ENCODE measurements at regions not wholly inside any gene's neighbourhood (a gene's known extent, or its start where the extent isn't known, plus 50 kb on each side); places are given as distances from the start of the nearest gene placed in this dataset.
"Not testable (repeated sequence)": the region's sequence is repeated elsewhere in the genome, so short reads cannot be mapped to it uniquely, and the experiment has no call there.

DNA sequence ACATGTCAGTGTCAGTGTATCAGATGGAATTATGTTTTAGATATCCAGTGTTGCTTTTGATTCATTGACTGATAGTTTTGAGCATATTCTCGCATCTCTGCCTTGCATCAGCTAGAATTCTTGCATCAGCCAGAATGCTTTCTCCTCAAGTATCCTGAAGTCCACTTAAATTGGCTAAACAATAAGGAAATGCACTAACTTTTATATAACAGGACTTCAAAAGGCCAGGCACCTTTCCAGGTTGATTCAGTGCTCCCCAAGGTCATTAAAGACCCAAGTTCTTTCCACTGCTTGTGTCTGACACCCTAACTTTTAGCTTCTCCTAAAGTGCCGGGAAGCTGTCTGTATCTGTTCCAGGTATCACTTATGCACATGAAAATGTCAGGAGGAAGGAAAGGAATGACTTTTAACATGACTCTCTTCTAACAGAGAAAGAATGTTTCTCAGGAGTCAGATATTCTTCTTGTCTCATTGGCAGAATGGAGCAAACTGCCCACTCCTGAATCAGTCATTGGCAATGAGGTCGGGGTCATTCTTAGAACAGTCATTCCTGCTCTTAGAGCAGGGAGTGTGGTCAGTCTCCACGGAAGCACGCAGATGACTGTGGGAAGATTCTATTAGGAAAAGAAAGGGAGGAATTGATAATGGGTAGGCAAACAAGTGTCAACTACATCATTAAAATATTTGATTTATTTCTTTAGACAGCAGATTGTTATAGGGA is 92.9 kb upstream of the TLL1 start:
- peak; percentile 9 for DNase-seq

DNA sequence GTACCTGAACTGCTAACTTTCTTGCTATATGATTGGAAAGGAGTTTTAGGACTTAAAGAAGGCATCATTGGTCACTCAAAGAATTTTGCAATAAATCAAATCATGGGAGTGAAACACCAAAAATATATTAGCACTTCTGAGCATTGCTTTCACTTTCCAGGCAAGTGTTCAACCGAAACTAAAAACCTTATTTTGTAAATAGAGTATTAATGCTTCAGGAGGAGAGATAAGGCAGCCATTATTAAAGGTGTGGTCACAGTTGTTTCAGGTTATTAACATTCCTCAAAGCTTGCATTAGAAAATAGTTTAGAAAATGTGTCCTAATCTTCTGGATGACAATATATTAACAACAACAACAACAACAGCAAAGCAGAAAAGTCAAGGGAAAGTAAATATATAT is 92.3 kb upstream of the TLL1 start:
- no peak for DNase-seq

DNA sequence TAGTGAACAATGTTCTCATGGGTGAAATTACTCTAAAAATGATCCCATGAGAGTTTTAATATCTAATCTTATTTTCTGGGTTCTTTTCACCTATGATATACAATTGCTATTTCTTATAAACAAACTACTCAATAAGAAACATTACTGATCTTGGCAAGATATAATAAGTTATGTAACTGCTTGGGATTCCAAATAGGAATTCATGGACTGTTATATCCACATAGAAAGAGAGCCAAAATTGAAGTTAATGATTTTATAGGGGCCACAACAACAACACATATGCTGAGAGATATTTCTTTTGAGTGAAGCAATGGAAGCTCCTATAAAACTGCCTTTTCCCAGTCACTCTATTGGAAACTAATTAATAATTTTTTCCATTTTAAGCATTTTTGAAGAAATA is 90.4 kb upstream of the TLL1 start:
- DNase-seq: no peak

DNA sequence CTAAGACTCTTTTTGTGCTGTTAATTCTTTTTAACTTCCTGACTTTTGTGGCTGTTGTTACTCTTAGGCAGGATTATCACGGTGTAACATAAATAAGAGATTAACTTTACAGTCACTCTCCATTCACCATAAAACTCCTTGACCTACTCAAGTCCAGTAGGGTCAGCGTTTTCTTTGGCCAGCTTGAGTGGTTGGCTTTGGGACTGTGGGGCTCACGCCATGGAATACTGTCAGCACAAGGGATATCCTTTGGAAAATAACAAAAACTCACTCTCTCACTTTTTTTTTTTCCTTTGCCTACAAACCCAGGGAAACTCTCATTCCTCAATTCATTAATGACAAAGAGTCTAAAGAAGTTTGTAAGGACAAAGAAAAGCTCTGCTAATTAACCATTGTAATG is 89.4 kb upstream of the TLL1 start:
- no peak for DNase-seq

DNA sequence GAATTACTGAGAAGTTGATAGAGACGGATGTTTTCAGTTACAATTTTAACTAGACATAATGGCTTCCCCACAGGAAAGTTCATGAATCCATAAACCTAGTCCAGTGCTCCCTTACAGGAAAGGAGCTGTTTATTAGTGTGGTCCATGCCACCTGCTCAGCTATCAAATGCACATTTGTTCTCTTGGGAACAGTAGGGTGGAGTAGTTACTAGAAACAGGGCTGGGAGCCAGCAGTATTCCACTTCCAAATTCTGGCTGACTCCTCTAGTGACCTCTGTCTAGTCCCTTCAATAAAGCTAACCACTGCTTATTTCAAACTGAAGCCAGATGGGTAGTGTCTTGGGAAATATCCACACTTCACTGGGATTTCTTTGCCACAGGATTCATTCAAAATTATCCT is 88.4 kb upstream of the TLL1 start:
- no peak for DNase-seq

DNA sequence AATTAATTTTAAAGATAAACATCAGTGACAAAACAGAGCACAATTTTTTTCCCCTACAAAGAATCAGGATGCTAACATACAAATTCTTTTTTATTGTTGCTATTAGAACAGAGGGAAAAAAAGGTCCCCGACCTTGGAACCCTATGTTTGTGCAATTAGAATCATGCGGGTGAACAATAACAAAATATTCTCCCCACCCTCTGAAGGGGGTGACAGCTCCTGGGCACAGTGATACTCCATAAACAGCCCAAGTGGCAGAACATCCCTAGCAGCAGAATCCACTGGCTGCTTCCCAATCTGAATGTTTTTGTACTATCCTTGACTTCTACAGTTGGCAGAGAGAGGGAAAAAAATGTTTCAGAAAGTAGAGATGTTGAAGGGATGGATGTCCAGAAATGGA is 87.7 kb upstream of the TLL1 start:
- no peak for DNase-seq

DNA sequence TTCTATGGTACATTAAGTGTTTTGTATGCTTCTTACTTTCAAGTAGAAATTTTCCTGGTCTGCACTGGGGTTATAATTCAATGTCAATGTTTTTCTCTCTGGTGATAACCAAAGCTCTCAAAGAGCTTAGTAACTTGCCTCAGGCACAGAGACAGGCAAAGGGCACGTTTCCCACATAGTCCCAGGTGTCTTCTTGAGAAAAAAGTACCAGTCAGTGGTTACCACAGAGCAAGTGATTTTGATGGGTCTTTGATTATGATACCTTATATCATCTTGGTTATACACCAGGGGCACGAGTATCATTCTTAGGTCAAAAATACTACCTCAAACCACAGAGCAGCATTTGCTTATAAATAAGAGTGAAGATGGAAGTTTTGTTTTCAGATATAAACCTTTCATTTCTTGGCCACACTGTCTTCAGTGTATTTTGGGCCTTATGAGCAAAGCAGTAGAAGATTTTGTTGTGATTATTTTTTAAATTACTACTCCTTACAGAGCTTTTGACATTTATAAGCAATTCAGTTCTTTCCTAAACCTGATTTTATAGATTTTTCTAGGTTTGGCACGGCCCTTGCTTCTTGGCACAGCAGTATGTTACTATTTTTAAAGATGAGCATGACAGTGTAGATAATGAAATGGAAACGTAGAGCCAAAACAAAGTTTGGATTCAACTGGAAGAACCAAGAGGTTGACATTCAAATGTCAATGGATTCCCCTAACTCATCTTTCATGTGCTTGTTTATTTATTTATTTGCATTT is 85.3 kb upstream of the TLL1 start:
- DNase-seq: no peak

DNA sequence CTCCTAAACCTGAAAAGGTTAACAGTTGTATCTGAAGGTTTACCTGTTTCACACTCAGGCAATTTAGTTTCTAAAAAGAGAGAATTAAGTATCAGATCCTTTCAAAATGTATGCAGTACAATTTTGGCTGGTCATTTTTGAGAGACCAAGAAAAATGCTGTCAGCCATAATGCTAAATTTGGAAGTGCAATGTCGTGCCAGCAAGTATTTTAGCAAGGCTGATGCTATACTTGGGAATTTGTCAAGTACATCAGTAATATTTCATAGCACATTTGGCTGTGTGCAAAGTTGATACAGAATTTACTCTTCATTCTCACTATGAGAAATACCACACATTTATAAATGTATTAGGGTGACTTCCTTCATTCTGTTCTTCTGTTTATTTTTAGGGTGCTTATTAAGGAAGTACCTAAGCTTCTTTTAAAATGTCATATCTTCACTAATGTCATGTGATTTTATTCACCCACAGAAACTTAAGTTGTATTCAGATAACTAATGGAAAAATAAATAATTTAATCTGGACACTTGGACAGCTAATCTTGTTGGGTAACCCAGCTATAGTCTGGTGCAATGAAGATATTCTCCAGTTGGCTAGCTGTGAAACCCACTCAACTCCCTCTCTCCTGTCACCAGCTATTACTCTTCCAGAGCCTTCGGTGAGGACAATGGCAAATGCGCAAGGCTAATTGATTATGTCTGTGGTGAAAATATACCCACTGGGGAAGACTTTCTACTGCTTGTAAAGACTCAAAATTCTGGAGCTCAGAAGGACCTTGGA is 84.2 kb upstream of the TLL1 start:
- DNase-seq: no peak

DNA sequence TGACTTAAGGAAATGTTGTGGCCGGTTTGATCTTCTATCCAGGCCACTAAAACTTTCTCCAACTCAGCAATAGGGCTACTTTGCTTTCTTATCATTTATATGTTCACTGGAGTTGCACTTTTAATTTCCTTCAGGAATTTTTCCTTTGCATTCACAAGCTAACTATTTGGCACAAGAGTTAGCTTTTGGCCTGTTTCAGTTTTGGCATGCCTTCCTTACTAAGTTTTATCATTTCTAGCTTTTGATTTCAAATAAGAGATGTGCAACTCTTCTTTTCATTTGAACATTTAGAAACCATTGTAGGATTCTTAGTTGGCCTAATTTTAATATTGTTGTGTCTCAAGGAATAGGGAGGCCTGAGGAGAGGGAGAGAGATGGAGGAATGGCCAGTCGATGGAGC is 79.8 kb upstream of the TLL1 start:
- no peak for DNase-seq

DNA sequence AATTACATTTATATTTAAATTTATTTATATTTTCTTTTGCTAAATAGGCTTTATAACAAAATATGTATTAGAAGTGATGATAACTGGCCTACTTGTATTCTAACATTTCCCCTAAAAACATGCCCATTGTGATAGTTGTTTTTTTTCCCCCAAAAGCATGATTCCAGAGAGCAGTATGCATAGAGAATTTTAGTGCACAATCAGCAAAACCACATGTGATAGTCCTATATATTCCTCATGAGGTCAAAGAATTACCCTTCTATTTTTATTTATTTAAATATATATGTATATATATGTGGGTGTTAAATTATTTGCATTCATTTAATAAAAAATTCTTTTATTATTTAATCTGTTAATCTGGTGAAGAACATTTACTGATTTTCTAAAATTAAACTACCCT is 78.2 kb upstream of the TLL1 start:
- DNase-seq: no peak

DNA sequence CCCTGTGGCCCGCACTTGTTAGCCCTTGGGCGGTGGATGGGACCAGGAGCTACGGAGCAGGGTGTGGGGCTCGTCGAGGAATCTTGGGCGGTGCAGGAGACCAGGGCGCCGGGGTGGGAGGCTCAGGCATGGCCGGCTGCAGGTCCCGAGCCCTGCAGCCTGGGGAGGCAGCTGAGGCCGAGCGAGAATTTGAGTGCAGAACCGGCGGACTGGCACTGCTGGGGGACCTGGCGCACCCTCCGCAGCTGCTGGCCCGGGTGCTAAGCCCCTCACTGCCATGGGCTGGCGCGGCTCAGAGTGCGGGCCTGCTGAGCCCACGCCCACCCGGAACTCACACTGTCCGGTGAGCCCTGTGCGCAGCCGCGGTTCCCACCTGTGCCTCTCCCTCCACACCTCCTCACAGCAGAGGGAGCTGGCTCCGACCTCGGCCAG is 73.6 kb upstream of the TLL1 start:
- no peak for DNase-seq

DNA sequence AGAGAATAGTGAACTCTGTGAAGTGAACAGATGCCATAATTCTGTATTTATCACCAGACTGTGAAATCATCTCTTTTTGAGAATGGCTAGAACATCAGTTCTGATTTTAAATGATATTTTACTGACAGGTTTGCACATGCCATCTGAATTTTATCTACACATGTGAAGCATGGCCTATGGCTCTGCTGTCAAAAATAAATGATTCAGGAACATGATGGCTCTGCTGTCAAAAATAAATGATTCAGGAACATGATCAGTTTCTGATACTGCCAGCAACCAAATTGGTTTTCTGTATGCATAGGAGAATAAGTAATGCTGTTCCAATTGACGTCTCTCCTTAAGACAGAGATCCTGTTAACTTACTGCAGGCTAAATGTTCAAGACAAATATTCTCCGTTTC is 70.6 kb upstream of the TLL1 start:
- DNase-seq: no peak

DNA sequence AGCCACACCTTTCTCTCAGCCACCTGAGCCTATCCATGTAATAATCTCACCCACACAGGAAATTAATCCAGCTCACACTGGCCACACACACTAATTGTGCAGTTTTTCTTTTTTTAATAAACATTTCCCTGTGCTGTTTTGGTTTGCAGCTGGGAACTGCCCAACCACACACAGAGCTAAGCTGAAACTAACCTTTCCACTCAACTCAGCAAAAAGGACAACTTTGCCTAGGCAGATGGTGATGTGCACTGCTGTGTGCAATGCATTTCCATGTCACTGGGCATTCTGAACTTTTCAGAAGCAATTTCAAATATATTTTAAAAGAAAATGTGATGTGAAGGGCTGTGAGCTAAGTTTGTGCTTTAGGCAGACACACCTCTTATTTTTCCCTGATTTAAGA is 70.0 kb upstream of the TLL1 start:
- DNase-seq: no peak

DNA sequence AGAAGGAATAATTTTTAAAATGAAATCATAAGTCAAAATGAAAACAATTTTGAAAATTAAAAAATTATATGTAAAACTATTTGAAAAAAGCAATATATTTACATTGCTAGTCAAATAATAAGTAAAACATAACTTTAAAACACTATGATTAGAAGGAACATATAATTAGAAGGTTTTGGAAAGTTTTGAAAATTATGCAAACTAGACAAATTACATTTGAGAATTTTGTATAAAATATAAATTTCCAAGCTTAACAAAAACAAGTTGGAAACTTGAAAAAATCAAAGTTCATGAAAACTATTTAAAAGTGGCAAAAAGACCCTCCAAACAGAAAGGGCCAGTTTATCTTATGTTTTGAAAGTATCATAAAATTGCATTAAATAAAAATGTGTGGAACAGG is 67.6 kb upstream of the TLL1 start:
- DNase-seq: no peak

DNA sequence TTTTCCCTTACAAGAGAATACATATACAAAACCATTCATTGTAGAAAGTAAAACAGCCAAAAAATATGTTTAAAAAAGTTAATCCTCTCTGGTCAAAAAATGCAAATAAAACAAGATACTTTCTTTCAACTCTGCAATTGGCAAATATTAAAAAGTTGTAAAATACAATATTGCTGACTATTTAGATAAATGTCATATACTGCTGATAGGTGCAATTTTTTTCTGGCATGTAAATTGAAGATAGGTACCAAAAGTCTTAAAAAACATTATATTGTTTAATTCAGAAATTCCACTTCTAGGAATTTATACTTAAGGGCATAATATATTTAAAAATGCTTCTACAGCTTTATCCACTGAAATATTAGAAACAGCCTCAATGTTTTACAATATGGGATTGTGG is 66.4 kb upstream of the TLL1 start:
- no peak for DNase-seq

DNA sequence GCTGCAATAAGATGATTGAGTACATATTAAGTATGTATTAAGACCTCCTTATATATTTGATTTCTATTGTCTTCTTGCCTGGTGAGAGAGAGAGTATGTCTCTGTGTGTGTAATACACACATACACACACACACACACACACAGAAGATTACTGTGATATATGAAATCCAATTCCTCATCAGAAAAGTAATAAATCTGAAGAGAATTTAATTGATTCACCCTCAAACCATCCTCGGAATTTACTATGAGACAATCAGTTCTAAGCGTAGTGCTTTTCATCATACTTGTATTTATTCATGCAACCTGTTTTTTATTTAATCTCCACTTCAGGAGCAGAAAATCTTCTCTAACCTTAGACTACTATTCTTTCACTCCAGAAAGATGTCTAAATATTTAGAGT is 62.3 kb upstream of the TLL1 start:
- DNase-seq: peak; percentile 64

DNA sequence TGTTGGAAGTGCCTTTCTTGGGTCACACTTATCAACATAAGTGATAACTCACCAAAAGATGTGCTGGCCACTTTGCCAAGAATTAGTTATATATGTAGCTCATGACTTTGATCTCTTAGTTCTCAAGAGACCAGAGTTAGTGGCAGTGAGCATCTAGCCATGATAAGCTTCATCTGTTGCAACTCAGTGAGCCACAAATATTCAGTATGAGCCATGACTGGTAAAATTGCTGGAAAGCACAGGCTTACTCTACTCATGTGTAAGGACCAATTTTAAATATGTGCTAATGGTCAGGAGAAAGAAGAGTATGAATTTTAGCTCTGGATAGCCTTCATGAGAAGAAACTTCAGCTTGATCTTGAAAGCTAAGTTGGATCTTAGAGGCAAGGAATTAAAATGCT is 59.4 kb upstream of the TLL1 start:
- peak; percentile 5 for DNase-seq

DNA sequence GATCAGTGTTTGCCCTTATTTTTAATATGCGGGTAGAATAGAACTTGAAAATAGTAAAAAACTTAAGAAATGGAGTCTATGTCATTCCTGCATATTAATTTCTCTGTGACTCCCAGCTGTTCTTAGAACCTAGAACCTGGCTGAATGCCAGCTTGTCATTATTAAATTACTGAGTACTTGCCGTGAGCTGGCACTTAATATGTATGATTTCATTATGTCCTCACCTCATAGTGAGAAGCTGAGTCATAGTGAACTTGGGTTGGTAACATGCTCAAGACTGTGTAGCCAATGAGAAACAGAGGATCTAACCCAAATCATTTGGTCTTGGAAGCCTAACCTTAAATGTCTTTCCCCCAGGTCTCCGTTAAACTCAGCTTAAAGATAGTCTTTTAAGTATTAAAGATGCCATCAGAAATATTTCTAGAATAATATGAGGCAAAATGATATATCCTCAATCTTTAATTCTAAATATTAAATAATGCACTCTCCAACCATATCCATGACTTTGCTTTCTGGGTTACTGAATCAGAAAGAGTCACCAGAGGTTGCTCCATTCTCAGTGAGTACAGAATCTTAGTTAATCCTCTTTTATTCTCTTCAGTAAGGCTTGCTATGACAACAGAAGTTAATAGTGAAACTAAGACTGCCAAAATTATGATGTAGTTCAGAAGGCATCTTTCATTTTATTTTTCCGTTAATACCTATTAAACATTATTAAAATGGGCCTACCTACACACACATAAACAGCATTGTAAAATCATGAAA is 58.6 kb upstream of the TLL1 start:
- peak; percentile 44 for DNase-seq

DNA sequence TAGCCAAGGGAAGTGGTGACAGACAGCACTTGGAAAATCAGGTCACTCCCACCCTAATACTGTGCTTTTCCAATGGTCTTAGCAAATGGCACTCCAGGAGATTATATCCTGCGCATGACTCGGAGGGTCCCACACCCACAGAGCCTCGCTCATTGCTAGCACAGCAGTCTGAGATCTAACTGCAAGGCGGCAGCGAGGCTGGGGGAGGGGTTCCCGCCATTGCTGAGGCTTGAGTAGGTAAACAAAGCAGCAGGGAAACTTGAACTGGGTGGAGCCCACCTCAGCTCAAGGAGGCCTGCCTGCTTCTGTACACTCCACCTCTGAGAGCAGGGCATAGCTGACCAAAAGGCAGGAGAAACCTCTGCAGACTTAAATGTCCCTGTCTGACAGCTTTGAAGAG is 53.9 kb upstream of the TLL1 start:
- not testable (repeated sequence) for DNase-seq
